Body of pancreas (tissue), 4 donors: ENCODE measurements at regions not wholly inside any gene's neighbourhood (a gene's known extent, or its start where the extent isn't known, plus 50 kb on each side); places are given as distances from the start of the nearest gene placed in this dataset.

Source experiments
- CTCF ChIP-seq, 7 experiments: fragments of 450-650 bp in 4 of 7; fragments of 200-600 bp in 3 of 7; sonication (generic) in 3 of 7; IDR thresholded peaks; one replicate each; pipeline ENCODE4 v1.5.1; 2016 to 2019; ENCODE audit warnings: antibody characterized with exemption in 7 of 7
- POLR2A ChIP-seq, 3 donors: fragments of 450-650 bp; IDR thresholded peaks; one replicate each; pipeline ENCODE4 v1.6.1; 2016; ENCODE audit warnings: antibody characterized with exemption in 3 of 3, mild to moderate bottlenecking in 2 of 3

DNA sequence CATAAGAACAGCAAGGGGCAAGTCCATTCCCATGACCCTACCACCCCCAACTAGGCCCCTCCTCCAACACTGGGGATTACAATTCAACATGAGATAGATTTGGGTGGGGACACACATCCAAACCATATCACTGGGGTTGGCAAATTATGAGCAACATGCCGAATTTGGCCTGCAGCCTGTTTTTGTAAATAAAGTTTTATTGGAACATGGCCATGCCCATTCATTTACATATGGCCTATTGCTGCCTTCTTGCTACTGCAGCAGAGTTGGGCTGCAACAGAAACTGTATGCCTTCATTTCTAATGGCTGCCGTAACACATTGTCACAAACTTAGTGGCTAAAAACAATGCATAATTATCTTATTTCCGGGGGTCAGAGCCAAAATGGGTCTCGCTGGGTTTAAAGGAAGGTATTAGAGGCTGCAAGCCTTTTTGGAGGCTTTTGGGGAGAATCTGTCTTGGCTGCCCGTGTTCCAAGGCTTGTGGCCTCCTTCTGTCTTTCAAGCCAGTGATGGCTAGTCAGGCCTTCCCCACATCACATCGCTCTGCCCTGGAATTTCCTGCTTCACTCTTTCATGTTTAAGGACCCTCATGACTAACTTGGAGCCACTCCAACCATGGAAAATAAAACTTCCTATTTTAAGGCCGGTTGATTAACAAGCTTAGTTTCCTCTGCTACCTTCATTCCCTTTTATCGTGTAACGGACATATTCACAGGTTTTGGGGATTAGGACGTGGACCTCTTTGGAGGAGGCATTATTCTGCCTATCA lies 428.5 kb upstream of the PROK2 start:
- TF ChIP-seq POLR2A (IDR thresholded peaks at IDR 0.05) (no peak), CTCF (IDR thresholded peaks at IDR 0.05) (no peak)
